K562 (cell line): ENCODE measurements at regions not wholly inside any gene's neighbourhood (a gene's known extent, or its start where the extent isn't known, plus 50 kb on each side); places are given as distances from the start of the nearest gene placed in this dataset.

Experiments used
- ATAC-seq: fragments of 200-7000 bp; cut with Tn5 transposase; 3 replicates; pipeline ENCODE4 v1.9.1; 2020; ENCODE audit warnings: moderate library complexity
- BruUV-seq: library from RNA; stranded (reverse); fragments of 400-500 nt; replicated peaks from 2 replicates; lab custom pipeline; 2021; lab: Mats Ljungman, UMichigan
- CTCF ChIA-PET: fragments of 300-600 bp; formaldehyde crosslinking; extraction: SDS; loops from one replicate; lab custom pipeline; 2021; ENCODE audit warnings: low intra/inter-chr PET ratio; lab: Yijun Ruan, JAX
- POLR2A ChIA-PET: fragments of 300-600, 350-650 bp; sonication (Branson Sonifier 250); formaldehyde crosslinking; extraction: SDS; loops from one replicate; lab custom pipeline; 2021; ENCODE audit warnings: antibody characterized with exemption, inconsistent platforms; lab: Yijun Ruan, JAX
- DNase-seq, 4 experiments: peaks; one replicate each; pipeline versions ENCODE4 v3.0.0 to v3.0.0-alpha.2; 2011 to 2018; ENCODE audit warnings: low spot score in 3 of 4, mixed read lengths in 3 of 4; ENCODE audit errors: extremely low read depth in 1 of 4
- FAIRE-seq: peaks from 2 replicates; lab custom pipeline; 2011; peaks lifted over from hg19 to GRCh38; lab: Jason Lieb, UNC
- H2AFZ ChIP-seq: 2 replicates; pipeline ENCODE4 v1.6.0; 2011; ENCODE audit warnings: low read depth, low read length, control low read depth, inconsistent platforms
- H3K27ac ChIP-seq: fragments of 200-600 bp; 3 replicates; pipeline ENCODE4 v1.8.0; 2011; ENCODE audit warnings: low read depth, mild to moderate bottlenecking, control low read depth, inconsistent platforms, low read length, moderate library complexity, mixed read lengths; ENCODE audit errors: extremely low read depth
- H3K27me3 ChIP-seq, 2 experiments: fragments of 300-600 bp in 1 of 2; 2 replicates in 1 of 2; 3 replicates in 1 of 2; pipeline versions ENCODE4 v1.6.0 to v1.8.0; 2011; ENCODE audit warnings: inconsistent platforms in 2 of 2, low read length in 2 of 2, mild to moderate bottlenecking in 1 of 2, mixed read lengths in 1 of 2, moderate library complexity in 1 of 2; ENCODE audit not compliant: control insufficient read depth in 2 of 2, insufficient read depth in 2 of 2
- H3K36me3 ChIP-seq: fragments of 300-600 bp; 3 replicates; pipeline ENCODE4 v1.8.0; 2011; ENCODE audit warnings: mild to moderate bottlenecking, low read length, inconsistent platforms; ENCODE audit not compliant: control insufficient read depth, insufficient read depth
- H3K4me1 ChIP-seq, 2 experiments: fragments of 200-600 bp in 1 of 2; replicated peaks in 1 of 2; 2 replicates in 1 of 2; 3 replicates in 1 of 2; pipeline versions ENCODE4 v1.5.1 to v1.8.0; 2011; ENCODE audit warnings: inconsistent platforms in 2 of 2, low read length in 2 of 2, mild to moderate bottlenecking in 1 of 2, mixed read lengths in 1 of 2, moderate library complexity in 1 of 2; ENCODE audit not compliant: control insufficient read depth in 2 of 2, insufficient read depth in 2 of 2
- H3K4me2 ChIP-seq: 2 replicates; pipeline ENCODE4 v1.6.1; 2011; ENCODE audit warnings: low read length, control low read depth, inconsistent platforms, mixed read lengths; ENCODE audit not compliant: insufficient read depth
- H3K4me3 ChIP-seq: fragments of 200-600 bp; sonication (generic), shearing (Covaris generic); 2 replicates; pipeline ENCODE4 v1.5.1; 2016; ENCODE audit warnings: control low read depth, inconsistent platforms
- H3K79me2 ChIP-seq: fragments of 200-600 bp; 3 replicates; pipeline ENCODE4 v1.8.0; 2011; ENCODE audit warnings: low read length, inconsistent platforms; ENCODE audit not compliant: control insufficient read depth, insufficient read depth
- H3K9ac ChIP-seq, 2 experiments: 2 replicates each; pipeline versions ENCODE4 v1.6.0 to v1.6.1; 2011; ENCODE audit warnings: low read depth in 2 of 2, low read length in 2 of 2, control low read depth in 1 of 2, inconsistent platforms in 1 of 2, mild to moderate bottlenecking in 1 of 2, mixed read lengths in 1 of 2; ENCODE audit not compliant: insufficient read depth in 1 of 2
- H3K9me1 ChIP-seq: one replicate; pipeline ENCODE4 v1.6.0; 2011; ENCODE audit warnings: inconsistent platforms, mild to moderate bottlenecking, low read length, moderate library complexity; ENCODE audit not compliant: control insufficient read depth, insufficient read depth
- H3K9me3 ChIP-seq: replicated peaks from 2 replicates; pipeline ENCODE4 v1.5.1; 2011; ENCODE audit warnings: low read depth, low read length, inconsistent platforms; ENCODE audit not compliant: control insufficient read depth, insufficient read depth
- H4K20me1 ChIP-seq: replicated peaks from 2 replicates; pipeline ENCODE4 v1.6.1; 2011; ENCODE audit warnings: low read length, inconsistent platforms, mixed read lengths; ENCODE audit not compliant: control insufficient read depth, insufficient read depth
- BCL6 ChIP-seq: fragments of 250-450 bp; sonication (Bioruptor Pico); IDR thresholded peaks from 2 replicates; pipeline ENCODE4 v1.4.0; 2020
- RHOXF2B ChIP-seq: fragments of 250-450 bp; sonication (Bioruptor Pico); conservative IDR thresholded peaks from 2 replicates; pipeline ENCODE4 v1.5.1; 2021
- ZBTB40 ChIP-seq, 2 experiments: fragments of 450-650 bp in 1 of 2; sonication (generic) in 1 of 2; formaldehyde crosslinking in 1 of 2; IDR thresholded peaks; 2 replicates each; pipeline versions ENCODE4 v1.7.1 to v1.9.0; 2016 to 2022; ENCODE audit warnings: inconsistent platforms in 1 of 2, mild to moderate bottlenecking in 1 of 2, missing genetic modification reagents in 1 of 2
- ZNF41 ChIP-seq: fragments of 250-450 bp; sonication (Bioruptor Pico); conservative IDR thresholded peaks from 2 replicates; pipeline ENCODE4 v1.4.0; 2020; ENCODE audit warnings: mild to moderate bottlenecking
- WGBS: fragments of 100-300 bp; shearing (Covaris generic); methylation state at CpG from one replicate; pipeline ENCODE4 v1.1.6; 2016; ENCODE audit warnings: low coverage, mixed read lengths; ENCODE audit not compliant: insufficient coverage; ENCODE audit errors: missing lambda C conversion rate; 5-methylcytosine and 5-hydroxymethylcytosine counted together
- in situ Hi-C: fragments of 300-500 bp; cut with MboI; formaldehyde crosslinking; loops from 4 replicates; pipeline ENCODE4 v1.15.0; 2018; ENCODE audit warnings: inconsistent platforms, mixed read lengths
- intact Hi-C: fragments of 100-400 bp; cut with micrococcal nuclease; formaldehyde crosslinking; loops from 2 replicates; pipeline ENCODE4 v1.14.2; 2022

GRCh38 chr4:151822331-151822730 is 61.5 kb upstream of the GATB start:
- no TSS peak for BruUV-seq
- intact Hi-C loops (no loop called here), in situ Hi-C loops (no loop called here)
- Histone ChIP-seq H4K20me1 (no peaks in the 10 kb centered on the region), H3K36me3 (no peaks in the 10 kb centered on the region), H3K4me2 (no peak overlapping the region), H3K4me1 (no peaks in the 10 kb centered on the region), H3K79me2 (no peaks in the 10 kb centered on the region), H3K9me1 (no peaks in the 10 kb centered on the region), H3K27me3 (peaks cover 0 to 4% of the 10 kb centered on the region in 2 experiments; a peak in 3 of 5 replicates), H2AFZ (no peak overlapping the region), H3K4me3 (no peak overlapping the region), H3K27ac (no peak overlapping the region), H3K9ac (no peak overlapping the region), H3K9me3 (no peaks in the 10 kb centered on the region)
- DNase-seq (no peak), ATAC-seq (no peak), FAIRE-seq (no peak)
- CTCF ChIA-PET, result no interaction called here
- TF ChIP-seq BCL6 (CRISPR knock-in tag) (no peak), RHOXF2B (CRISPR knock-in tag) (no peak)
- POLR2A ChIA-PET, result no interaction called here

- Histone ChIP-seq H3K27ac (no peak overlapping the region), H3K4me3 (no peak overlapping the region), H3K36me3 (no peaks in the 10 kb centered on the region), H3K4me2 (no peak overlapping the region), H2AFZ (no peak overlapping the region), H3K9me1 (no peaks in the 10 kb centered on the region), H3K9me3 (no peaks in the 10 kb centered on the region), H3K4me1 (no peaks in the 10 kb centered on the region), H3K27me3 (peaks cover 0 to 4% of the 10 kb centered on the region in 2 experiments; a peak in 3 of 5 replicates), H4K20me1 (no peaks in the 10 kb centered on the region), H3K79me2 (no peaks in the 10 kb centered on the region), H3K9ac (no peak overlapping the region)
- intact Hi-C loops, result no loop called here
- ATAC-seq (no peak), DNase-seq (no peak), FAIRE-seq (no peak)
- CTCF ChIA-PET, result no interaction called here
- 0% methylated on average over 3 of the region's 3 CpGs for WGBS
- TF ChIP-seq ZNF41 (CRISPR knock-in tag) (no peak), ZBTB40 (IDR thresholded peaks at IDR 0.05) (peak; percentile 85), ZBTB40 (CRISPR knock-in tag; IDR thresholded peaks at IDR 0.05) (no peak)
- no TSS peak for BruUV-seq
- in situ Hi-C loops, result no loop called here
- POLR2A ChIA-PET, result no interaction called here
Measured at GRCh38 chr4:151820004-151820403, 59.2 kb upstream of the GATB start.
